ENCODE measurements at regions not wholly inside any gene's neighbourhood (a gene's known extent, or its start where the extent isn't known, plus 50 kb on each side); places are given as distances from the start of the nearest gene placed in this dataset.

- no peak for TF ChIP-seq YY1 (IDR thresholded peaks at IDR 0.05; ENCODE audit: insufficient read depth, insufficient read length)
- no peak for TF ChIP-seq SUZ12 (IDR thresholded peaks at IDR 0.05; ENCODE audit: extremely low read depth, insufficient read depth, insufficient read length)
- TF ChIP-seq ZNF274 (IDR thresholded peaks at IDR 0.05; ENCODE audit: low read depth, low read length), result no peak
Measured at GRCh38 chr4:149168645-149169044, 647.0 kb downstream of the IQCM start.

All from NT2/D1 (cell line).